Gastroesophageal sphincter (tissue), 3 donors: ENCODE measurements at regions not wholly inside any gene's neighbourhood (a gene's known extent, or its start where the extent isn't known, plus 50 kb on each side); places are given as distances from the start of the nearest gene placed in this dataset.

Source experiments
- POLR2A ChIP-seq, 2 donors: fragments of 450-650 bp; IDR thresholded peaks; one replicate each; pipeline ENCODE4 v1.6.1; 2017; ENCODE audit warnings: antibody characterized with exemption in 2 of 2, mild to moderate bottlenecking in 2 of 2, moderate library complexity in 1 of 2
- POLR2AphosphoS5 ChIP-seq: sonication (generic); formaldehyde crosslinking; IDR thresholded peaks from one replicate; pipeline ENCODE4 v1.6.1; 2017; ENCODE audit warnings: antibody characterized with exemption
- TF ChIP-seq, protein P1 (sequence below), 4 experiments: fragments of 200-600 bp in 2 of 4; fragments of 450-650 bp in 2 of 4; sonication (generic) in 1 of 4; IDR thresholded peaks; one replicate each; pipeline ENCODE4 v1.5.1; 2017 to 2019; ENCODE audit warnings: antibody characterized with exemption in 4 of 4, mild to moderate bottlenecking in 2 of 4, moderate library complexity in 2 of 4

DNA sequence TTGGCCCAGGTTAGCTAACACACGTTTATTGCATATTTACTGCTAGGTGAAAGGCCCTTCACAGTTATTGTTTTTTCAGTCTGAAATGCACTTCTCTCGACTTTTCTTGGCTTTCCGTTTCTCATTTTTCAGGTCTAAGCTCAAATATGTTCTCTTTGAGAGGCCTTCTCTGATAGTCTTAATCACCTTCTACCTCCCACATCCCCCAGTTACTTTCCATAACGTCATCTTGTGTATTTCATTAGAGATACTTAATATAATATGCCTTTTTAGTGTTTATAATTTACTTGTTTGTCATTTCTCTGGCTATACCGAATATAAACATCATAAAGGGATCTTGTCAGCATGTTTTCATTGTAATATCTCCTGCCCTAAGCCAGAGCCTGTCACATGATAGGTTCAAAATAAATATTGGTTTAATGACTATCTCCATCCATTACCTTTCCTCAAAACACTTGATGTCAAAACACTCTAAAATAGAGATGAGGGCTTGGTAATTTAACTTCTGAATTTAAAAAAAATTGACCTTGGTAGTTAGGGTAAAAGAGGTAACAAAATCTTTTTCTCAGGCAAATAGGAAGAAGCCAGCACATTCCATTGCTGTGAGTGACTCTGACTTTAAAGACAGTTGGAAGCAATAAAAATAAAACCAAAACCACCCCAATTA is 168.6 kb upstream of the RFC3 start:
- no peak for TF ChIP-seq POLR2AphosphoS5
- TF ChIP-seq, protein P1, sequence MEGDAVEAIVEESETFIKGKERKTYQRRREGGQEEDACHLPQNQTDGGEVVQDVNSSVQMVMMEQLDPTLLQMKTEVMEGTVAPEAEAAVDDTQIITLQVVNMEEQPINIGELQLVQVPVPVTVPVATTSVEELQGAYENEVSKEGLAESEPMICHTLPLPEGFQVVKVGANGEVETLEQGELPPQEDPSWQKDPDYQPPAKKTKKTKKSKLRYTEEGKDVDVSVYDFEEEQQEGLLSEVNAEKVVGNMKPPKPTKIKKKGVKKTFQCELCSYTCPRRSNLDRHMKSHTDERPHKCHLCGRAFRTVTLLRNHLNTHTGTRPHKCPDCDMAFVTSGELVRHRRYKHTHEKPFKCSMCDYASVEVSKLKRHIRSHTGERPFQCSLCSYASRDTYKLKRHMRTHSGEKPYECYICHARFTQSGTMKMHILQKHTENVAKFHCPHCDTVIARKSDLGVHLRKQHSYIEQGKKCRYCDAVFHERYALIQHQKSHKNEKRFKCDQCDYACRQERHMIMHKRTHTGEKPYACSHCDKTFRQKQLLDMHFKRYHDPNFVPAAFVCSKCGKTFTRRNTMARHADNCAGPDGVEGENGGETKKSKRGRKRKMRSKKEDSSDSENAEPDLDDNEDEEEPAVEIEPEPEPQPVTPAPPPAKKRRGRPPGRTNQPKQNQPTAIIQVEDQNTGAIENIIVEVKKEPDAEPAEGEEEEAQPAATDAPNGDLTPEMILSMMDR (IDR thresholded peaks at IDR 0.05): no peak
- no peak for TF ChIP-seq POLR2A (IDR thresholded peaks at IDR 0.05)
